Neural crest cell (in vitro differentiated cells): ENCODE measurements at regions not wholly inside any gene's neighbourhood (a gene's known extent, or its start where the extent isn't known, plus 50 kb on each side); places are given as distances from the start of the nearest gene placed in this dataset.
A peak's percentile ranks its signal among the peaks of the same experiment; 100 is the strongest.

Source experiments
- DNase-seq: peaks from one replicate; pipeline ENCODE4 v3.0.0; 2021; ENCODE audit warnings: low read depth, mixed read lengths, low spot score
- H3K27ac Mint-ChIP-seq: one replicate; pipeline ENCODE4 v1.8.0; 2021; ENCODE audit warnings: mild to moderate bottlenecking, mixed read lengths; ENCODE audit not compliant: unreplicated experiment
- H3K27me3 Mint-ChIP-seq: 2 replicates; pipeline ENCODE4 v1.8.0; 2021; ENCODE audit warnings: low read depth, mild to moderate bottlenecking, mixed read lengths
- H3K36me3 Mint-ChIP-seq: 2 replicates; pipeline ENCODE4 v1.8.0; 2021; ENCODE audit warnings: low read depth, mild to moderate bottlenecking, mixed read lengths
- H3K4me1 Mint-ChIP-seq: 2 replicates; pipeline ENCODE4 v1.8.0; 2021; ENCODE audit warnings: mixed read lengths
- H3K4me3 Mint-ChIP-seq: one replicate; pipeline ENCODE4 v1.8.0; 2021; ENCODE audit warnings: mild to moderate bottlenecking, mixed read lengths
- H3K9me3 Mint-ChIP-seq: 2 replicates; pipeline ENCODE4 v1.8.0; 2021; ENCODE audit warnings: mixed read lengths
- CTCF ChIP-seq: fragments of 200-600 bp; sonication (generic); conservative IDR thresholded peaks from 2 replicates; pipeline ENCODE4 v1.5.0; 2021; ENCODE audit warnings: antibody characterized with exemption, mild to moderate bottlenecking

GRCh38 chr2:6392354-6392753, 473.4 kb downstream of the CMPK2 start:
- peaks cover 16% of the 10 kb centered on the region for H3K9me3 Mint-ChIP-seq
- no peak overlapping the region for H3K4me3 Mint-ChIP-seq
- H3K36me3 Mint-ChIP-seq, result peaks cover 6% of the 10 kb centered on the region
- H3K27ac Mint-ChIP-seq, result peak overlapping the region; percentile 94
- no peak for TF ChIP-seq CTCF
- no peaks in the 10 kb centered on the region for H3K27me3 Mint-ChIP-seq
- peaks cover 36% of the 10 kb centered on the region for H3K4me1 Mint-ChIP-seq
- no peak for DNase-seq

- Mint-ChIP-seq H3K27ac (peak overlapping the region; percentile 94), H3K4me1 (peaks cover 36% of the 10 kb centered on the region), H3K4me3 (peak overlapping the region; percentile 50), H3K36me3 (peaks cover 6% of the 10 kb centered on the region), H3K27me3 (no peaks in the 10 kb centered on the region), H3K9me3 (peaks cover 16% of the 10 kb centered on the region)
- DNase-seq, result no peak
- TF ChIP-seq CTCF, result no peak
Measured at GRCh38 chr2:6392966-6393365, 472.7 kb downstream of the CMPK2 start.

GRCh38 chr2:6393819-6394218, 471.9 kb downstream of the CMPK2 start:
- DNase-seq, result no peak
- Mint-ChIP-seq H3K4me1 (peaks cover 36% of the 10 kb centered on the region), H3K27me3 (no peaks in the 10 kb centered on the region), H3K27ac (peak overlapping the region; percentile 28), H3K9me3 (peaks cover 9% of the 10 kb centered on the region), H3K36me3 (peaks cover 6% of the 10 kb centered on the region), H3K4me3 (no peak overlapping the region)
- no peak for TF ChIP-seq CTCF

GRCh38 chr2:6394276-6394675, 471.4 kb downstream of the CMPK2 start:
- Mint-ChIP-seq H3K27me3 (no peaks in the 10 kb centered on the region), H3K4me1 (peaks cover 36% of the 10 kb centered on the region), H3K9me3 (peaks cover 9% of the 10 kb centered on the region), H3K4me3 (no peak overlapping the region), H3K27ac (peak overlapping the region; percentile 44), H3K36me3 (peaks cover 6% of the 10 kb centered on the region)
- no peak for TF ChIP-seq CTCF
- no peak for DNase-seq

- DNase-seq, result no peak
- no peak for TF ChIP-seq CTCF
- peaks cover 4% of the 10 kb centered on the region for H3K36me3 Mint-ChIP-seq
- no peak overlapping the region for H3K4me3 Mint-ChIP-seq
- H3K4me1 Mint-ChIP-seq, result peaks cover 24% of the 10 kb centered on the region
- H3K27ac Mint-ChIP-seq, result no peak overlapping the region
- H3K9me3 Mint-ChIP-seq, result peaks cover 10% of the 10 kb centered on the region
- no peaks in the 10 kb centered on the region for H3K27me3 Mint-ChIP-seq
Measured at GRCh38 chr2:6398421-6398820, 467.3 kb downstream of the CMPK2 start.

- Mint-ChIP-seq H3K9me3 (peaks cover 20% of the 10 kb centered on the region), H3K4me3 (no peak overlapping the region), H3K27me3 (no peaks in the 10 kb centered on the region), H3K4me1 (peaks cover 3% of the 10 kb centered on the region), H3K36me3 (peaks cover 7% of the 10 kb centered on the region), H3K27ac (no peak overlapping the region)
- no peak for TF ChIP-seq CTCF
- no peak for DNase-seq
Measured at GRCh38 chr2:6401301-6401700, 464.4 kb downstream of the CMPK2 start.
